Pons (tissue), 1 donor: ENCODE measurements at regions not wholly inside any gene's neighbourhood (a gene's known extent, or its start where the extent isn't known, plus 50 kb on each side); places are given as distances from the start of the nearest gene placed in this dataset.
"Not testable (repeated sequence)": the region's sequence is repeated elsewhere in the genome, so short reads cannot be mapped to it uniquely, and the experiment has no call there.

Source experiments
- DNase-seq: peaks from one replicate; pipeline ENCODE4 v3.0.0-alpha.2; 2016; ENCODE audit warnings: low spot score

DNA sequence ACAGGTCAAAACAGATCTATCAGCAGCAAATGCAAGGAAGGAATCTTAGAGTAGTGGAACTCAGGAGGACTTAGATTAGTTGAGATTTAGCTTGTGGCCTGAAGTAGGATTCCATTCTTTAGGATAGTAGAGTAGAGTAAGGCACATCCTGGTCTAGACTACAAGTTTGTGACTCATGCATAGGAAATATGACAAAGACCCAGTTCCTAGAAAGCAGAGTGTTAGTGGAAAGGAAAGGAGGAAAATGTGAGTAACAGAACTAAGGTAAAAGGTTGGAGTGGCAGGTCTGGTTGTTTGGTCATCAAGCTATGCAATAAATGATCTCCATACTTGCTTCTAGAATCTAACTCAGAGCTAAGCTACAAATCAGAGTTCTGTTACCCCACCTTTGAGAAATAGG, 595.0 kb downstream of the ACTRT1 start:
- no peak for DNase-seq

DNA sequence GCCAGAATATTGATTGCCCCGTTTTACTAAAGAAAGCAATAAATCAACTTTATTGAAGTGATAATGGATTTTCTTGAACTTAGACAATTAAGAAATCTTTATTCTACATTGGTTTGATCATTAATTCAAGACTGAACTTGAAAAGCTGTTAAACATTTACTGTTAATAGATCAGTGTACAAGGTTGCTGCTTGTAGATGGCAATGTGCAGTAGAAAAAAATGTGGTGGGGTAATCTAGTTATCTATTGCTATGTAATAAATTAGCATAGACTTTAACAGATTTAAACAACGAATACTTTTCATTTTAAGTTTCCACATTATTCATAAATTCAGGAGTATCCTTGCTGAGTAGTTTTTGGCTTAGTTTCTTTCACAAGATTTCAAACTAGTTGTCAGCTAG, 612.5 kb downstream of the ACTRT1 start:
- no peak for DNase-seq

DNA sequence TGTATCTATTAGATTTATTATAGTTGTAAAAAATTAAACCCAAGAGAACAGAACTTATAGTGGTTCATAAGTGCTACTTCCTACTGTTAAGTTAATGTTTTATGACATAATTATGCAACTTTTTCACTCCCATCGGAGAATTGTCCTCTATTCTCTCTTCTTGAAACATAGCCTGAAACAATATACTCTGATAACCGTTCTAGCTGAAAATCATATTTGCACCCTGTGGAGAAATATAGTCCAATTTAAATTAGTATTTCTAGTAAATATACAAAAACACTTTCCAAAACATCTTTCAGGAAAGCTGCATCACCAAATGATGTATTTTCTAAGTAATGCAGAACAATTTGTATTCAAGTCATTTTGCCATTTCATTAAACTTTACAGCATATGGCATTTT, 586.4 kb downstream of the PRR32 start:
- no peak for DNase-seq

DNA sequence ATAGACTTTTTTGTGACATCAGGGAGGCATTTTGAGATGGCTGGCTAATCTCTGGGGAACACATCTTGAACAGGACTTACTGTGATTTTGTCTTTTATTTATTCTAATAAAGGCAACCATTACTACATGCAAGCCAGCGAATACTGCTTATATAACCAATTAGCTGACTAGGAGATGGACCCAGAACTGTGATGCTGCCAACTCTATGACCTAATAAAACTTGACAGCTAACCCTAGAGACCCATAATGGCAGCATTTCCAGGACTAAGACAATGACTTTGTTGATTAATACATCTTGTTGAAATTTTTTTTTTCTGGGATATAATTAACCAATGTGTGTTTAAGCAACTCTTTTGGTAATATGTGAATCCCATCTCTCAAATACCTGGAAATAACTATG, 584.6 kb downstream of the PRR32 start:
- no peak for DNase-seq

DNA sequence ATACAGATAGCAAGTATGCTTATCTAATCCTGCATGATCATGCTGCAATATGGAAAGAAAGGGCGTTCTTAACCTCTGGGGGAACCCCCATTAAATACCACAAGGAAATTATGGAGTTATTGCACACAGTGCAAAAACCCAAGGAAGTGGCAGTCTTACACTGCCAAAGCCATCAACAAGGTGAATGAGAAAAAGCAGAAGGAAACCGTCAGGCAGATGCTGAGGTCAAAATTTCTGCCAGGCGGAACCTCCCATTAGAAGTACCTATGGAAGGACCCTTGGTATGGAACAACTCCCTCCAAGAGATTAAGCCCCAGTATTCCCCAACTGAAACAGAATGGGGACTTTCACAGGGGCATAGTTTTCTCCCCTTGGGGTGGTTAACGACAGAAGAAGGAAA, 580.7 kb downstream of the PRR32 start:
- DNase-seq = not testable (repeated sequence)

DNA sequence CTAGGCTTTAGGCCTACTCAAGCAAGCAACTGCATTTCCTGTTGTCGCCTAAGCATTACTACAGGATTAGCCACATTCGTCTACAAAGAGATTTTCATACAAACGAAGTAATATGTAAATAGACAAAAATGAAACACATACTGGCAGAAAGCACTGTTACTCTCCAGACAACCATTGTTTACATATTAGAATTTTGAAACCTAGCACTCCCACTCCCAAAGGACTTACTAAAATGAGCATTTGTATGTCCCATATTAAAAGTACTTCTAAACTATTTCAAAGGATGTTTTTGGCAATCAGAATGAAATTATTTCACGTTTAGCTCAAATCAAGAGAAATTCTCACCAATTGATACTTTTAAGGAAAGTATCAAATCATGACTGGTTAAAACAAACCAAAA, 570.8 kb downstream of the PRR32 start:
- DNase-seq = no peak

DNA sequence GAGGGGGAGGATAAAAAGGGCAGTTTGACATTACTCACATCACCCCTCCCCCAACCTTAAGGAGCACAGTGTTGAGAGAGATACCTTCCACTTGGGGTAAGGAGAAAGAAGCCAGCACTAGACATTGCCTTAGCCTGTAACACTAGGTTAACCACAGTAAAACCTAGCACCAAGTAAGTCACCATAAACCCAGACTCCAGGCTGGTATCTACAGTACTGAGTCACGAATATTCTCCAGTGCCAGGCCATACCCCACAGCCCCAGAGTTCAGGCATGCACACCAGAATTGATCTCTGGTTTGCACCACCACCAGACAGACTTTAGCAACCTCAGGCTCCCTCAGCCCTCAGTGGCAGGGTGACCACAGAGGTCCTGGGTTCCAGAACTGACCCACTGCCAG, 570.4 kb downstream of the PRR32 start:
- DNase-seq = no peak
